GM19238 (cell line): ENCODE measurements at regions not wholly inside any gene's neighbourhood (a gene's known extent, or its start where the extent isn't known, plus 50 kb on each side); places are given as distances from the start of the nearest gene placed in this dataset.
A peak's percentile ranks its signal among the peaks of the same experiment; 100 is the strongest.

Source experiments
- DNase-seq: peaks from one replicate; pipeline ENCODE4 v3.0.0; 2011; ENCODE audit warnings: low spot score; ENCODE audit not compliant: insufficient read length

- DNase-seq = no peak
These were observed 161.1 kb upstream of the DPYD start for GRCh38 chr1:98081944-98082343.

- DNase-seq = no peak
These were observed 157.8 kb upstream of the DPYD start for GRCh38 chr1:98078596-98078995.

GRCh38 chr1:98077691-98078090 is 156.9 kb upstream of the DPYD start:
- no peak for DNase-seq

- DNase-seq = no peak
These were observed 154.8 kb upstream of the DPYD start for GRCh38 chr1:98075626-98076025.

DNA sequence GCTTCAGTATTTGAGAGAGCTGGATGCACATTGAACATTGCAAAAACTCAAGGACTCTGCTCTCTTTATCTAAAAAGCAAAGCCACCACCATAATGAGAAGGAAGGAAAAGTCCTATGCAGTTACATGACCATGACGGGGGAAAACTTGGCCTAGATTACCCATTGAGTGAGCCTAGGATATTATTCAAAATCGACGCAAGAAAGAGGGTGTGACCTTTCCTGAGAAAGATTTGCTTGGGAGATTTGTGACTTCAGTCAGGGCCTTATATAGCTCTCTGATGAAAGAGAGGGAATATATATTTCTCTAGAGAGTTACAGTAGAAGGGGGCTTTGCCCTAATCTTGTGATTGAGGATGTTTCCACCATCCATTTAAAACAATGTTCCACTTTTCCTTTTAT is 153.0 kb upstream of the DPYD start:
- DNase-seq = no peak

DNA sequence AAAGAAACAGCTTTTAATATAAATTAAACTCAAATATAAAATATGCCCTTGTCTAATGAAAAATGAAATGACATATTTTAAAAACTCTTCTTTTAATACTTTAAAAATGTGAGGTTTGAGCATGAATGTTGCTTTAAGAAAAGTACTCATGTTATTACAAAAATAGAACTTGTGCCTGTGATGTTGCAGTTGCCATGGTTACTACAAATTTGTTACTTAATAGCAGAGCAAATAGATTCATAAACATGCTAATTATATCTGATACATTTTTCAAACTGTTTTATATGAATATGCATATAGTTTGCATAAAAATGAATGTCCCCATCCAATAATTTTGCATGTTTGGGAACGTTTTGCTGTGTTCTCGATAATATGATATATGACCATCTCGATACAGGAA is 152.3 kb upstream of the DPYD start:
- DNase-seq = no peak

DNA sequence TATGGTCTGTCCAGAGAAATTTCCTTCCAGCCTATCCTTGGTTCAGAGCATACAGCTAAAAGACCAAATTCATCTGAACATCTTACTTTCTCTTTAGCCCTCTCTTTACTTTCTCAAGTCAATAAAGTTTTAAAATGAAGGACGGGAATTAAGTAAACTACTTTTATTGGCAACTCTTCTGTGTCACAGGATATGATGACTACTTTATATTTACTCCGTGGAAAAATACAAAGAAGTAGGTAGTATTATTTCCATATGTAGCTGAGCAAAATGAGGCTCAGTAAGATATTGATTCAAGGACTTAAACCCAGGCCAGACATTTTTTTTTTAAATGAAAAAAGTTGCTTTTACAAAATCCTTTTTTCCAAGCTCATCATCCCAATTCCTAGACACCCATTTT is 151.2 kb upstream of the DPYD start:
- no peak for DNase-seq

DNA sequence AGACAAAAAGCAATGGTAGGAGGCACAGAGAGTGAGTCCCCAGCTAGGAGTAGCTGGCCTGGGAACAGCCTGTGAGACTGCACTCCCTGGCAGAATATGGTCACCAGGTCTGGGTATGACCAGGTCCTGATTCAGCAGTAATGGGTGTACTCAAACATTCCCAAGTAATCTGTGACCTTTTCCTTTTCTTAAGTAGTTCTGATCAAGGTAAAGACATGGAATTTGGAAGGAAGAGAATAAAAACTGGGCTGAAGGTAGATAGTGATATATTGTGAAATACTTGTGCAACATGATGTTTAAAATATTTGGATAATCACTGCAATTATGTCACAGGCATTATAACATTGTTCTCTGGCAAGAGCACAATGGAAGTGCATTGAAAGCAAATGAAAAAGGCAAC is 147.2 kb upstream of the DPYD start:
- DNase-seq = no peak

GRCh38 chr1:98066911-98067310 is 146.1 kb upstream of the DPYD start:
- no peak for DNase-seq

DNA sequence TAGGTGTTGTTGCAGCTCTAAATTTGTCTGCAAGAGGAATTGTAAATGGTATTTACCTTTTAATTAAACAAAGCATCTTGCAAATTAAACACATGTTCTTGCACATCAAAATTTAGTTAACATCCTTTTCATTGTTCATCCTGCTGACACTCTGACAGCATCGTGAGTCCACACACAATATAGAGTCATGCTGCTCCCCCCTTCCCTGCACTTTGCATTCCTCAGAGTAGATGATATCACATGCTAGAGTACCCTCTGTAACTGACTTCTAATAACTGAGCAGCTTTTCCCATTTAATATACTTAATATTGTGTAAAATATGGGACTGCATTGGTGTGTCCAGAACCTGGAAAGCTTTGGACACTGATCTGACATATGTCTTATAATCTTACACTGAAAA is 138.8 kb upstream of the DPYD start:
- no peak for DNase-seq

- no peak for DNase-seq
These were observed 137.8 kb upstream of the DPYD start for GRCh38 chr1:98058676-98059075.

DNA sequence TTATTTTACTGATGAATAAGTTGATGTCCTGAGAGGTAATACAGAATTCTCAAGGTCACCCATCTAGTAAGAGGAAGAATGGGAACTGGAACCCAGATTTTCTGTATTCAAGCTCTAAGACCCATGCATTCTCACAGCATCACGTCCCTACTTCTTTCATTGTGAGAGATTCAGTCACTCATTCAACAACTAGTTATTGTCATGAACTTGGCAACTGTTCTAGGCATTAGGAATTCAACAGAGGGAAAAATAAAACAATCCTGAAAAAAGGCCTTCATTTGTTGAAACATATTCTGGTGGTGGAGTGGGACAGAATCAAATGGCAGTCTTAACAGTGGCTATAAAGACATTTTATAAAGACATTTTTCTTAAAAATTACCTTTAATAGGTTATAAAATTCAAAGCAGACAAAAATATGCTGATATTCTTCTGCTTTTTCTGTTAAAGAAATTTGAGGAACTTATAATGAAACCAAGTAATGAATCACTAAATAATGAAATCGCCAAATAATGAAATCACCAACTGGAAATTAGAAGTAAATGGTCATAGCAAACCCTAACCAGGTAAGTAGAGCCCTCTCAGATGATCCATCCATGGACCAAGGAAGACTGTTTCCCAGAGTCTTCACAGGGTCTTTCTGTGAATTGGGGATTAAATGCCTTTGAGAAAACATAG is 136.5 kb upstream of the DPYD start:
- no peak for DNase-seq

DNA sequence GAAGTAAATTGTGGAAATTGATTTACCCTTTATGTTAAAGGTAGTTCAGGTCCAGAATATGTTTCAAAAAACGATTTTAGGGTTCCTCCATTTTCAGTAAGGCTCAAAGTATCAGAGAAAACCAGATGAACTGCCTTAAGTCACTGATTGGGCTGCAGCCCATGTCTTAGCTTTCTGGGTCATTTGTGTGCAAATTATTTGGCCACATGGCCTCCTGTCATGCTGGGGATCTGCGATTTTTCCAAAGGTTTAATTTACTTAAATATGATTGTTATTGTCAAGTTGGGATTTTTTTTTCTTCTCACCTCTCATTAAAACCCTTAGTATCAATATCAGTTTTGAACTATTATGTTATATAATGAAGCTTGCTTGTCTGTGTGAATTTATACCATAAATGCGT is 135.9 kb upstream of the DPYD start:
- no peak for DNase-seq

DNA sequence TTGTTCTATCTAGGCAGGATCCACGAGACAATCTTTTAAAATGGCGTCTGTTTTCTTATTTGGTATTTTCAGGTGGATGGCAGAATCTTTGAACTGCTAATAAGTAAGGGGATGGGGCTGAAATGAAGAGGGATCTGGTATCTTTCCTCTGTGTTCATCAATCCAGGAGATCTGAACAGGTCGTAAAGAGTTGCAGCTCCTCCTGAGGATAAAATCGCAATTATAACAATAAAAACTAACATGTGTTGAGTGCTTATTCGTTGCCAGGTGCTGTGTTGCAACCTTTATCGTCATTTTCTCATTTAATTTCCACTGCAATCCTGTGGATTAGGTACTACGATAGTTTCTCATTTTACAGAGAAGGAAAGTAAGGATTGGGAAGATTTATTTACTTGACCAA is 134.6 kb upstream of the DPYD start:
- no peak for DNase-seq

DNA sequence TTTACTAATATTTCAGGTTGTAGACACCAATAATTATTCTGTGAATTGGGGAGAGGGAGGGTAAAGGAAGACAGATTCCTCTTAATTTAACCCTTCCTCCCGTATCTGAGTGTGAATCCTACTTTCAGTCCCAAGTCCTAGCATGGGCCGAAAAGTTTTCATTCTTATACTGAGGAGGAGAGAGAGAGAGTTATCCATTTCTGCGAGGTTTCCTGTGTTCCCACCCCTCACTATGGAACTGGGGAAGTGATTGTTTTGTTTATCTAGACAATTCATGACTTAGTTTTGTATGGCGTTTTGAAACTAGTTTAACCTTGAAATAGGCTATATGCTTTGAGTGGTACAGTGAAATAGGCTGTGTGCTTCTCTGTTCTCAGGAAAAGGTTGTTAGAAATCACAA is 134.0 kb upstream of the DPYD start:
- DNase-seq = no peak

DNA sequence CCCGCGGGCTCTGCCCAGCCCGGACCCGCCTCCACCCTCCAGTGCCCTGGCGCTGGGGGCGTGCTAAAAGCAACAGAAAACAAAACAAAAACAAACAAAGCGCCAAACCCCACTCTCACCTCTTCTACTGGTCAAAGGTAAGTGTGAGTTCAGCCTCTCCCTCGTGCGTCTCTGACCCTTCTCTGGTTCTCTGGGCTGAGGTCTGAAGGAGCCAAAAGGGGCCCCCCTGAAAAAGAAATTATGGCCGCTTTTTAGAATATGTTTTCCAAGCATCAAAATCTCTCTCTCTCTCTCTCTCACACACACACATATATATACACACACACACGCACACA is 133.5 kb upstream of the DPYD start:
- no peak for DNase-seq

- DNase-seq = peak; percentile 41
These were observed 132.9 kb upstream of the DPYD start for GRCh38 chr1:98053471-98054366.

DNA sequence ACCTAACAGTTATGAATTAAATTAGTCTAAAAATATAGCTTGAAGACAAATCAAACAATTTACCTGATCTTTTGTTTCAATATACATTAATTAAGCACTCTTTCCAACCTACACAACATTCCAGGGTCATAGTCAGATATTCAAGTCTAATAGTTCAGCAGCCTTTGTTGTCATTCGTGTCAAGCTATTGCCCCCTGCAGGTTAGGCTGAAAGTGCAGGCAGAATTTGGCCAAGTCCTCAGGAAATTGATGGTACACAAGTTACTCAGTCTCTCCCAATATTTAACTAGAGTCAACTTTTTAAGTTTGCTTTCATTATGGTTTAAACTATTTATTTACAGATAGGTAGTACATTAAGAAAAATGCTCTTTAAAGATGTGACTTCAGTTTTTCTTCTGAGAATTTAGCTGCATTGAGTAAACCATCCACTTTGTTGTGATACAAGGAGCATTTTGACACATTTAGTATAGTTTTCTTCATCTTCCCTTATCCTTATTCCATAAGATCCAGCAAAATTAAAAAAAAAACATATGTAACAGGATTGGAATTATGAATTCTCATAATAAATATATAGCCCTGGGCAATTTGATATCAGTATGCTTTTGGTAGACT is 130.3 kb upstream of the DPYD start:
- DNase-seq = no peak

DNA sequence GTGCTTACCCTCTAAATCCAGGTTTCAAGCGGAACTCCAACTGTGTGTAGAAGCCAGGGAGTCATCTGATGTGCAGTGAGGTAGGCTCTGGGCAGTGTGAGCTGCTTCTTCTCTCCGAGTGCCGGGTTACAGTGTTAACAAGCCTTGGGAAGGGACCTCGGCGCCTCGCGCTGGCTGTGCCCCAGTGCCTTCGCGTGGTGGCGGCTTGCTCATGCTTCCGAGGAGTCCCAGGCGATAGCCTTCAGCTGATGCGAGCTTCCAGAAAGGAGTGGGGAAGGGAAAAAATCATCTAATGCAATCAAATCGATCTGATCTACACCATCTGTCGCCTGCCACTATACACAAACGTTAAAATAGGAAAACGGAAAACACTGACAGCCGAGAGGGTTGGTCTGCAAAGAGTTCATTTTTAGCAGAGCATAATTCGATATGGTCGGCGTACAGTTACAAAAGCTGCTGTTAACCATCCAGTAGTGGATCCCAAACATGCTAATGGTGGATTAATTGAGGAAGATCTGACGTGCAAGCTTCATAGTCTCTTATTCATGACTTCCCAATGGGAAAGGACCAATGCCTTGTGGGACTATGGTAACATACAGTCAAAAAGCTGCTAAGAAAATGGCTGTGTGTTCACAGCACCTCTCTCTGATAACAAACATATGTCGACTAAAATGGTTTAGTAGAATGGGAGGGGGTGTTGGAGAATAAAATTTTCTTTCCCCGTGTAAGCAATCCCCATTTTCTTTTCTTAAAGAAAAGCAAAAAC is 128.7 kb upstream of the DPYD start:
- no peak for DNase-seq

DNA sequence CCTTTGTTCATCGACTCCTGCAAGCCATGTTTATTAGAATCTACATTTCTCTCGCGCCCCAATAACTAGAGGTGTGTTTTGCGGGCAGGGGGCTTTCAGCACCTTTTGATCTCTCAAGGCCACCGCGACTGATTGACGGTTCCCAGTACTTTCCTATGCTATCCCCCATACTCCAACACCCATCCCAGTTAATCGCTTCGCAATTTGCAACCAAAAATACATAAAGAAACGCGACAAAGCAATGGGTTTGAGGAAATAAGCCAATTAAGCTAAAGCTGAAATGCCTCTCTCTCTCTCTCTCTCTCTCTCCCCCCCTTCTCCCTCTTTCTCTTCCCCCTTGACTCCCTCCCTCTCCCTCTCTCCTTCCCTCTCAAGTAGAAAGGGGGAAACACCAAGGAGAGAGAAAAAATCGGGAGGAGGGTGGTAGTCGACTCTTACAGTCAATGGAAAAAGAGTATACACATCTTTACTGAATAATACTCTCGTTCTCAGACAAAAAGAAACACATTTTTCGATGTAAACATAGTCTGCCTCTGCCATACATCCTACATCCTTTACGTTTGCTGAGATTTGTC is 128.0 kb upstream of the DPYD start:
- no peak for DNase-seq

DNA sequence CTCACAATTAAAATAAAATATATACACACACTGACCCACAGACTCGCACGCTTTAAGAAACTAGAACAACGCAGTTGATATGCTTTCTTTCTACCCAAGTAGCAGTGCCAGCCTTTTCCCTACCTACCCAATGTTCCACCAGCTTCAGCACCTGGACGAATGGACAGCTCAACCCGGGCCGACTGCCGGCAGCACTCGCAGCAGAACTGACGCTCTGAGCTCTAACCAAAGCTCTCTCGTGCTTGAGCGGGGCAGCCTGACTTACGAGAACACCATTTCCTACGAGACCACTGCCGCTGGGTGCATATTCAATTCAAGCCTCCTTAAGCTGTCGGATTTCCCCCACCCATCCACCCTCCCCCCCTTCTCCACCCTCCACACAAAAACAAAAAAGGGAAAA is 127.4 kb upstream of the DPYD start:
- peak; percentile 16 for DNase-seq

- DNase-seq = no peak
These were observed 126.3 kb upstream of the DPYD start for GRCh38 chr1:98047171-98047570.
